Sciatic nerve (tissue), 2 donors: ENCODE measurements at regions not wholly inside any gene's neighbourhood (a gene's known extent, or its start where the extent isn't known, plus 50 kb on each side); places are given as distances from the start of the nearest gene placed in this dataset.

Experiments
- ATAC-seq: fragments of 200-7000 bp; cut with Tn5 transposase; one replicate; pipeline ENCODE4 v1.9.1; 2020; ENCODE audit warnings: mild to moderate bottlenecking, moderate library complexity
- DNase-seq: peaks from one replicate; pipeline ENCODE4 v3.0.0-alpha.2; 2020; ENCODE audit warnings: low spot score
- intact Hi-C: fragments of 100-400 bp; cut with DNase I; formaldehyde crosslinking; loops from one replicate; pipeline ENCODE4 v1.14.2; 2022
- donor health status: DM: no; HTN: no; CAD: no.
- donor health status: DM: no; HTN: no; CAD: no.

- DNase-seq (no peak), ATAC-seq (no peak)
- intact Hi-C loops = no loop called here
These were observed 72.8 kb upstream of the BLCAP start for GRCh38 chr20:37600486-37600885.

- ATAC-seq (no peak), DNase-seq (no peak)
- intact Hi-C loops = no loop called here
These were observed 71.1 kb upstream of the BLCAP start for GRCh38 chr20:37598575-37599342.

- ATAC-seq (no peak), DNase-seq (no peak)
- intact Hi-C loops = no loop called here
These were observed 70.4 kb upstream of the BLCAP start for GRCh38 chr20:37598100-37598543.

GRCh38 chr20:37596890-37597536 is 69.3 kb upstream of the BLCAP start:
- ATAC-seq (no peak), DNase-seq (no peak)
- intact Hi-C loops = no loop called here

- intact Hi-C loops = no loop called here
- ATAC-seq (no peak), DNase-seq (no peak)
These were observed 68.5 kb upstream of the BLCAP start for GRCh38 chr20:37596168-37596567.

- DNase-seq (no peak), ATAC-seq (no peak)
- intact Hi-C loops = no loop called here
These were observed 66.0 kb upstream of the BLCAP start for GRCh38 chr20:37593710-37594109.

- intact Hi-C loops = no loop called here
- DNase-seq = no peak
- ATAC-seq = no peak
These were observed 63.3 kb upstream of the BLCAP start for GRCh38 chr20:37590938-37591490.

GRCh38 chr20:37586078-37586477 is 58.4 kb upstream of the BLCAP start:
- intact Hi-C loops = no loop called here
- ATAC-seq (no peak), DNase-seq (no peak)

- ATAC-seq (no peak), DNase-seq (no peak)
- intact Hi-C loops = no loop called here
These were observed 56.6 kb upstream of the BLCAP start for GRCh38 chr20:37584238-37584807.

GRCh38 chr20:37581246-37581645 is 53.6 kb upstream of the BLCAP start:
- intact Hi-C loops = no loop called here
- no peak for DNase-seq
- ATAC-seq = no peak

- intact Hi-C loops = no loop called here
- no peak for ATAC-seq
- DNase-seq = no peak
These were observed 52.4 kb upstream of the BLCAP start for GRCh38 chr20:37580069-37580468.

GRCh38 chr20:37579106-37579505 is 51.4 kb upstream of the BLCAP start:
- intact Hi-C loops = no loop called here
- DNase-seq (no peak), ATAC-seq (no peak)

GRCh38 chr20:37577981-37578380 is 50.3 kb upstream of the BLCAP start:
- no peak for ATAC-seq
- DNase-seq = no peak
- intact Hi-C loops = no loop called here
